ENCODE measurements at regions not wholly inside any gene's neighbourhood (a gene's known extent, or its start where the extent isn't known, plus 50 kb on each side); places are given as distances from the start of the nearest gene placed in this dataset.
"Not testable (repeated sequence)": the region's sequence is repeated elsewhere in the genome, so short reads cannot be mapped to it uniquely, and the experiment has no call there.

DNA sequence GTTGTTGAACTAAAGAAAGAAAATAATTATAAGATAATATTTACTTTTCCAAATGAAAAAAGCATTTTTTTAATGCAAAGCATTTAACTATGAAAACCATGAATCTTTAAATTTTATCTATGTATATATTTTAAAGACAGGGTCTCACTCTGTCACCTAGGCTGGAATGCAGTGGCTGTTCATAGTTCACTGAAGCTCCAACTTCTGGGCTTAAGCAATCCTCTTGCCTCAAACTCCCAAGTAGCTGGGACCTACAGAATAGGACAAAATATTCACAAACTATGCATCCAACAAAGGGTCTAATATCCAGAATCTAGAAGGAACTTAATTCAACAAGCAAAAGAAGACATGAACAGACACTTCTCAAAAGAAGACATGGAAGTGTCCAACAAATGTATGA, 55.9 kb upstream of the ALB start:
- DNase-seq, result no peak

DNA sequence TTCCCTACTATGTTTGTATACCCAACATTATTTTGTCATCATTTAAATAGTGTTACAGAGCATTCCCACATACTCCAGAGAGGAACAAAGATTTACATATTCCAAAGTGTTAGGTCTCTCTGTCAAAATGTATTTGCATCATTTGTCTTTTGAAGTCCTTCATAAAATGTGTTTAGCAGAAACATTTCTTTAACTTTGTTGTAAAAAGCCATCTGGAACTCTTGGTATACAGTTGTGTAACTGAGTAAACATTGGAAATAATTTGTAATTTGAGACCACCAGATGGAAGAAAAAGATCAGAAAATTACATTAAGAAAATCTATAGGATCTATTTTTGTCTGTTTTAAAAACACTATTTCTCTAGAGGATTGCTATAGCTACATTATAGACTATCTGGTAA, 56.6 kb upstream of the ALB start:
- DNase-seq, result no peak

DNA sequence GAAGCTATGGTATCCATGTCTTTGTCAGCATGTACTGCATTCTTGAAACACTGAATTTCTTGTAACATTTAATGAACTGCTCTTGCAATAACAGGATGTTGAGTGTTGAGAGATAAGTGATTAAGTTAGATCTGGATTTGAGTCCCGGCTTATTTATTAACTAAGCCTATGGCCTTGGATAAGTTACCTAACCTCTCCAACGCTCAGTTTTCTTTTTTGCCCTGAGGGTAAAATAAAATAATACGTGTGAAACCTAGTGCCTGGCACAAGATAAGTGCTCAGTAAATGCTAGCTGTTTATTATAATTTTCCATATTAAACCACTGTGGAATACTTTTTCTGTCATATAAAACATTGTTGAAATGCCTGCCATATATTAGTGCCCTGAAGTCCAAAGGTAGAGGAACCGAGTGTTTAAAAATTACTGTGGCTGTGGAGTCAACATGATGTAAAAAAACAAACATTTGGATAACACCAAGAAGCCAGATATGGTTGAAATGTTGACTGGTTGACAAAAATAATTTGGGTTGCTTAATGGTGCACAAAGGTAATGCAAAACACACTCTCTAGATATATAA, 58.6 kb upstream of the ALB start:
- DNase-seq, result no peak

GRCh38 chr4:73344106-73344505, 60.0 kb upstream of the ALB start:
- no peak for DNase-seq

GRCh38 chr4:73343432-73343831, 60.7 kb upstream of the ALB start:
- DNase-seq, result no peak

DNA sequence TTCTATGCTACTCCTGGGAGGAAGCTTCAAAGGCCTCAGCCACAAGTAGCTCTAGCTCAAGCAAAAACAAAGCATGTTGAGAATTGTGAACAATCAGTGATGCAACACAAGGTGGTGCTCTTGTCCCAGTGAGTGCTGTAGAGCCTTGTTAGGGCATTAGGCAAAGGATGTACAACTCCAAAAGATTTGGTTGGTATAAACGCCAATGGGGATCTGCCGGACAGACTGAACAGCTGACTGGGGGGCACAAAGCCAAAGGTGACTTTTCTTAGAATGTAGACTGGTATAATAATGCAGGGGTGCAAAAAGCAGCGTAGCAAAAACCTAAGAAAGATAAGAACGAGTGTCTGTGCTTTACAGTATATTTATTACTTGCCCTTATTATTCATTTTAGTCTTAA, 62.6 kb upstream of the ALB start:
- DNase-seq, result peak in 9 of 14 donors; percentile 2 to 33 (median 13)

DNA sequence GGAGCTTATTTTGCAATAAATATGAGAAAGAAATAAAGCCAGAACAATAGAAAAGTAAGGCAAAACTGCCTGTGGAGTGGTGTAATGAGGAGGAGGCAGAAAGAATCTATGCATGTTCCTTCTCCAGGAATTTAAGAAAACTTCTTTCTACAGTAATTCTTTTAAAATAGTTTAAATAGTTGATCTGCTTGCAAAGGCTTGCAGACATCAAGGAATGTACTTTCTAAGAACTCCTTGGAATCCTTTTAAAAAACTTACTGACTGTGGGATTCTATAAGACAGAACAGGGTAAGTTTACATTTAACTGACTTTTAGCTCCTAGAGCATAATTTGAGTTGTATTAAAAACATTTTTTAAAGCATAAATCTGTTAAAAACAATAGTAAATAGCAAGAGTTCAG, 63.2 kb upstream of the ALB start:
- no peak for DNase-seq

DNA sequence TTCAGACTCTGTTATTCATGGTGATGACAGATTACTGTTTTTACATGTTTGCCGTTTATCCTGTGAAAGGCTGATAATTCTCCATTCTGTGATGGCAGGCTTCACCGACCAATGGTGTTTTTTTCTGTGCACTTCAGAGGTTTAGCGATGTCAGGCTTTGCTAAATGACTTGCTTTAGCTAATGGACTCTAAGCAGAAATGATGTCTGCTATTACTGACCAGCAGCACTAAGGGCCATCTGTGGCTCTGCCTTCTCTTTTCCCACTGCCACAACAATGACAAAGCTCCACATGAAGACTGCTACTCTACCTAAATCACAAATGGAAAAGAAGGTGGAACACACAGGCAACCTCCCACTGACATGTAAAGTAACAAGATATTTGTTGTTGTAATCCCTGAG, 68.4 kb upstream of the ALB start:
- DNase-seq, result no peak

DNA sequence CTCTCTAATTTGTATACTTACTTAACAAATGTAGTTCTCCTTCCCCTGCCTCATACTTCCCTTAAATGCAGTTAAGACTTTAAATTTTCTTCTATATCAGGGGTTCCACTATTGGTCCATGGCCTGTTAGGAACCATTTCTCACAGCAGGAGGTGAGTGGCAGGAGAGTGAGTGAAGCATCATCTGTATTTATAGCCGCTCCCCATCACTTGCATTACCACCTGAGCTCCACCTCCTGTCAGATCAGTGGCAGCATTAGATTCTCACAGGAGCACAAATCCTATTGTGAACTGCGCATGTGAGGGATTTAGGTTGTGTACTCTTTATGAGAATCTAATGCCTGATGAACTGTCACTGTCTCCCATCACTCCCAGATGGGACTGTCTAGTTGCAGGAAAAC, 72.1 kb upstream of the ALB start:
- not testable (repeated sequence) for DNase-seq

DNA sequence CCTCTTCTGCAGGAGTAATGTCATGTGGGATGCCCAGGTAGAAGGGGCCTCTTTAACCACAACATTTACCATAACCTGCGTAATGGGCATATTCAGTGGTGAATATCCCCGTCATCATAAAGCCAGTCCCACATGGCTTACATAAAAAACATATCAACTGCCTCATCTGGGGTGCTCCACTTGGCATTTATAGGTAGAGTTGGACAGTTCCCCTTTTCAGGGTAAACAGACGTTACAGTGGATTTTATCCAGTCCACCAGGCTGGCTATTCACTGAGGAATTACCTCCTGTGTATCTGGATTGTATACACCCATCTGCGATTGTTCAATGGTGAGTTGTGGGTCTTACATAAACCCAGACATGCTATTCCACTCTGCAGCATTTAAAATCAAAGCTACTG, 70.7 kb upstream of the ANKRD17 start:
- no peak for DNase-seq

DNA sequence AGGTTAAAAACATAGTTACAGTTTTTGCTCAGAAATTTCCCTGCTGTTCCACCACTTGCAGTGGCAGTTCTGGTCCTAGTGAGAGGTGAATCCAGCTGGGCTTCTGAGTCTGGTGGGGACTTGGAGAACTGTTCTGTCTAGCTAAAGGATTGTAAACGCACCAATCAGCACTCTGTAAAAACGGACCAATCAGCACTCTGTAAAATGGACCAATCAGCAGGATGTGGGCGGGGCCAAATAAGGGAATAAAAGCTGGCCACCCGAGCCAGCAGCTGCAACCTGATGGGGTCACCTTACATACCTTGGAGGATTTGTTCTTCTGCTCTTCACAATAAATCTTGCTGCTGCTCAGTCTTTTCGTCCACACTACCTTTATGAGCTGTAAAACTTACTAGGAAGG, 67.2 kb upstream of the ANKRD17 start:
- not testable (repeated sequence) for DNase-seq

GRCh38 chr4:73317092-73317491, 58.5 kb upstream of the ANKRD17 start:
- no peak for DNase-seq

DNA sequence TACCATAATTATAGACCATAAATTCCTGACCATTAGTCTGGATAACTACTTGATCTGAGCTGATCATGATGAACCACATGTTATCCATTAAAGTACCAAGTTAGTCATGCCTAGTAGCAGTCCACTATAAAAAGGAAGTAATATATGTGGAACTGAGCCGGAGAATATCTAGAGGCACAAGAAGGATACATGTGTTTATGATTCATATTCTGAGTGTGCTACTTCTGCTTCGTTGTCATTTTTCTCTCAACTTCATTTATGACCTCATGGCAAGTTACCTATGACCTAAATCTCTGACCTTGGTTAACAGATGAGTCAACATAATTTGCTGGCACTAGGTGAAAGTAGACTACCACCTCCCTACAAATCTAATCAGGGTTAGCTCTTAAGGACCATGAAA, 56.5 kb upstream of the ANKRD17 start:
- DNase-seq, result no peak

DNA sequence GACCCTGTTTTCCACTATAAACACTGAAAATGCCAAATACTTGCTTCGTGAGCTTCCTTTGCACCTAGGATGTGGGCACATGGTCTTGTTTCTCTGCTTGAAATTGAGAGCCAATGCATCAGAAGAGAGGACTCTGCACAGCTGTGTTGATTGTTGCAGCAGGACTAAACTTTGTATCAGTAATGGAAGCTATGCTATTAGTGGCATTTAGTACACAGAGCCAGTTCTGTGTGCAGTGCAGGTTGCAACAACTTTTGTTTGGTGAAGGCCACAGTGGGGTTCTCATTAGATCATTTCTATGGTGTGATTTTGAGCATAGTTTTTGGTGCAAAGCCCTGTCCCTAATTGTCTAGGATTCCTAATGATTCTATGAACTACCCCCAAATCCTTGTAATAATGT, 54.4 kb upstream of the ANKRD17 start:
- no peak for DNase-seq

DNA sequence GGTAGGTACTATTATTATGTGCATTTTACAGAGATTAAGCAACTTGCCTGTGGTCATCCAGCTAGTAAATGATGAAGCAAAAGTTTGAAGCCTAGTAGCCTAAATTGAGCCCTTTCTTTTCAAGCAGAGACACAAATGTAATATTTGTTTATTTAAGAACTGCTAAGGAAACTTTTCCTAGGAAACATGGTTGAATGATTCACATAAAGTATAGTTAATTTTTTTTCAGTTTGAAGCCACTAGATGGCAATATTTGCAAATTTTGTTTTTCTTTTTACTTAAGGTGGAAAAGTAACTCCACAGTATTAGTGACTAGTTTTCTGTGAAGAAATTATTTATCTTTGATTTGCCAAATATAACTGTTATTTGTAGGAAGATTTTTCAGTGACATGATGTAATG, 52.8 kb upstream of the ANKRD17 start:
- no peak for DNase-seq

DNA sequence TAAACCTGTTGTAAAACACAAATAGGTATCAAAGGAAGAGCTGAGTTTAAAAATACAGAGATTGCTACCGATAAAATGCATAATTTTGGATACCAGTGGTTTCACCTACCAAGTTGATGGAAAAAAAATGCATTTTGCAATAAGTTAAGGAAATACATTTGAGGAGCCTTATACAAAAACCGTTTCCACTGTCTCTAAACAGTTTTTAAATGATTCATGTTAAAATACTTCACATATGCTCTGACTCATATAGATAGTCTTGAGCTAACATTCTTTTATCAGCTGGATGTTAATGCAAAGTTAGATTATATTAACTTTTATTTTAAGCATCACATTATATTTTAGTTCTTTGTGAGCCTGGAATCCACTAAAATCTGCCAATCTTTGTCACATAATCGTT, 50.6 kb upstream of the ANKRD17 start:
- no peak for DNase-seq

Measured in C1 segment of cervical spinal cord (tissue), 14 donors.